GM12891 (cell line): ENCODE measurements at regions not wholly inside any gene's neighbourhood (a gene's known extent, or its start where the extent isn't known, plus 50 kb on each side); places are given as distances from the start of the nearest gene placed in this dataset.

Source experiments
- POLR2A ChIP-seq: IDR thresholded peaks from 2 replicates; pipeline ENCODE4 v1.6.1; 2011; ENCODE audit warnings: low read depth, low read length, control low read depth
- POLR2AphosphoS5 ChIP-seq: IDR thresholded peaks from 2 replicates; pipeline ENCODE4 v1.6.1; 2011; ENCODE audit warnings: low read depth, low read length, control low read depth

GRCh38 chr1:212528501-212528900 lies 80.1 kb upstream of the ATF3 start:
- no peak for TF ChIP-seq POLR2A
- TF ChIP-seq POLR2AphosphoS5 = no peak
